HG03342 (cell line): ENCODE measurements at regions not wholly inside any gene's neighbourhood (a gene's known extent, or its start where the extent isn't known, plus 50 kb on each side); places are given as distances from the start of the nearest gene placed in this dataset.

Experiments used
- ATAC-seq: cut with Tn5 transposase; IDR thresholded peaks from one replicate; pipeline ENCODE4 v1.9.1; 2021; ENCODE audit warnings: mild to moderate bottlenecking, moderate library complexity; ENCODE audit not compliant: unreplicated experiment

DNA sequence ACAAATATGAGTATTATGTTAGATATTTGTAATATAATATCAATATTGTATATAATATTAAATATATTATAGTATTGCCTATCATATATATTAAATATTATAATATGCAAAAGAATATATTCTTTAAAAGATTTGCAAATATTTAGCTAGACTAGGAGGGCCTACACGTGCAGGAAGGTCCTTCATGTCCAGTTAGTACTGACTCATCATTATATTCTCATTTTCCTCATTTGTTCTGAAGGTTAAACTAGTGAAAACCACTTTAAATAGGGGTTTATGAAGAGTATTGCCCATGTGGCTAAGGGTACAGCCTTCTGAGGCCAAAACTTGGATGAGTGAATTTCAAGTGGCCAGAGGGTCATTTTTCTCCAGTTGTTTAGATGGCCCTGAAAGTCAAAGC, 293.0 kb upstream of the VRK2 start:
- no peak for ATAC-seq

DNA sequence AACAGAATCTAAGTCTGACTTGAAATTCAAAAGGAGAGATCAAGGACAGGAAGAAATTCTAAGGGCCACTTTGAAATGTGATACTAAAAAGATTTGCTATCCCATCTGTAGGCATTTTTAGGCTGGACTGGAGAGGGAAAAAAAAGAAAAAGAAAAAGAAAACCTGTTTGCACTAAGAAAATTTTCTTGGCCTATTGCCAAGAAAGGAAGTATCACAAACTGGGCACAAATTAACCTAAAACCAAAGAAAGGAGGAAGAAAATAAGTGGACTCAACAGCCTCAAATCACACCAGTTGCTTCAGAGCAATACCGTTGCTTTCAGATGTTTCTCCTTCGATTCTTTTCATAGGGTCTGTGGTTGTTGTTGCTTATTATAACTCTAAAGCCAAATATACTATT, 287.9 kb upstream of the VRK2 start:
- ATAC-seq: no peak

GRCh38 chr2:57759131-57759530, 287.5 kb upstream of the VRK2 start:
- no peak for ATAC-seq

DNA sequence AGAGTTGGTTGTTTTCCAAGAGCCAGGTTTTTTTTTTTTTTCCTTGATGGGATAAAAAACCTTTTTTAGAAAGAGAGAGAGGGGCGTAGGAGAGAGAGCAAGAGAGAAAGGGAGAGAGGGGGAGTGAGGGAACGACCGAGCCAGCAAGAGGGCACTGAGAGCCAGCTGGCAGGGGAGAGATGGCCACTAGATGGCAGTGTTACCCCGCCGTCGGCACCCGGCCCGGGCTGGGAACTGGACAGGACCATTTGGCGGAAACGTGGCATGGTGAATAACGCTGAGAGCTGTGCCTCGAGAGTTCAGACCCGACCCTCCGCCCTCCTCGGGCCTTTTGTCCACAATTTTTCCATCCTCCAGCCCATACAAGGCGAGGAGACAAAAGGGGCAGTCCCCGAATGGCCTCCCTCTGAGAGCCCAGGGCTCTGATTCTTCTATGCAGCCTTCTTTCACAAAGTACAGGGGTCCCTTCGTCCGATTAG, 286.7 kb upstream of the VRK2 start:
- peak; percentile 90 for ATAC-seq

DNA sequence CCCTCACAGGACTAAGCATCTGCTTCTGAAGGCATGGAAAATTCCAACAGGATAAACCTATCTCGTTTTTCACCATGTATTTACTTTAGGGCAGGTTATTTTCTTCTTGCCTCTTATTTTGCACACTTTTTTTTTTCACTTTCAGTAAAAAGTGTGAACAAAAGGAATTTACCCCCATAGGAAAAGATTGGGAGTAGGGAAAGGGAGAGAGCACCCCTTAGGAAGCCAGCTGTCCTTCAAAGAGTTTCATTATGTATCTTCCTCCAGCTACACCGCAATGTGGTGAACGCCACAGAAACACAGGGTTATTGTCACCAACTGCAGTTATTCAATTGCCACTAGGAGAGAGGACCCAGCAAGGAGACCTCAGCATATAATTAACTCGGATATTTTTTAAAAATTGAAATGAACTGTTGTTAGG, 286.2 kb upstream of the VRK2 start:
- peak; percentile 76 for ATAC-seq

- no peak for ATAC-seq
These were observed 269.7 kb upstream of the VRK2 start for GRCh38 chr2:57776916-57777315.

GRCh38 chr2:57782587-57782986, 264.0 kb upstream of the VRK2 start:
- no peak for ATAC-seq

DNA sequence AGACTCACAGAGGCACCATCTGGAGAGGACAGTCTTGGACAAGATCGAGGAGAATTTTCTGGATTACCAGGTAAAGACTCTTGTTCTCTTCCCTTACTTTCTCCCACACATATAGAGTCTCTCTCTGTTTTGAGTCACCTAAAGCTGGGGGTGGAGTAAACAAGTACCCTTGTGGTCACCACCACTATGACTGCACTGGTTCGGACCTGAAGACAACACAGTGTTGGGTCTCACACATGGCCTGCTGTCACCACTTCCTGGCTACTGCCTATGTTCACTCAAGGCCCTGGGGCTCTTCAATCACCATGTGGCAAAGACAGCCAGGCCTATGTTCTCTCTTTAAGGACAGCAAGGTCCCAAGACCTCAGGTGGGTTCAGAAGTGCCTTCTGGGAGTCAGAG, 253.3 kb upstream of the VRK2 start:
- ATAC-seq: no peak

DNA sequence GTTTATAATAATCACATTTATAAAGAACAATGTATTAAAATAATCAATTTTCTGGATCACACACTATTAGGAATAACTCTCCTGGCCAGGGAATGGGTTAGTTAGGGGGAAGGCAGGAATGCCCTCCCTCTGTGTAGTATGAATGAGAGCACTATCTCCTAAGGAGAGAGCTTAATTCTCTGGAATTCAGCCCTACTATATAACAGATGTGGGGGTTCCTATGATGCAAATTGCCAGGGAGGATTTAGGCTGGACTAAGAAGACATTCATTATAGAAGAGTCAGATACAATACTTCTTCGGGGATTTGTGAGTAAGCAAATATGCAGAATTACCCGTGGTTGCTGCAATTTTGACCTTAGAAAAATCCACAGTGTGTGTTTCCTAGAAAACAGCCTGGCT, 250.1 kb upstream of the VRK2 start:
- ATAC-seq: no peak

DNA sequence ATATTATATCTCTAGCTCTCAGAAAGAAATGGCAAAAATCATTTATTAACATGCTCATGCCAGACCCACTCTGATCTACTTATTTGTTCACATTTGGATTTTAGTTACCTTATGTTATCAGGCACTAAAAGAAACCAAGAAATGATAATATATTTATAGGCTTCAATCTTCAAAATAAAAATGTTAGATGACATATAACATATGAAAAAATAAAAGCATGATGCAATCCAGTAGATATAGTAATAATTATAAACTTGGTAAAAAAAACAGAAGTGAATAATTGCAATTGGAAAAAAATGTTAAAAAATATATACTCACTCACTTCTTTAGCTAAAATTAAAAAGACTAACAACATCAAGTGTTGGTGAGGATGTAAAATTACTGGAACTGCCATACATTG, 248.3 kb upstream of the VRK2 start:
- ATAC-seq: no peak

DNA sequence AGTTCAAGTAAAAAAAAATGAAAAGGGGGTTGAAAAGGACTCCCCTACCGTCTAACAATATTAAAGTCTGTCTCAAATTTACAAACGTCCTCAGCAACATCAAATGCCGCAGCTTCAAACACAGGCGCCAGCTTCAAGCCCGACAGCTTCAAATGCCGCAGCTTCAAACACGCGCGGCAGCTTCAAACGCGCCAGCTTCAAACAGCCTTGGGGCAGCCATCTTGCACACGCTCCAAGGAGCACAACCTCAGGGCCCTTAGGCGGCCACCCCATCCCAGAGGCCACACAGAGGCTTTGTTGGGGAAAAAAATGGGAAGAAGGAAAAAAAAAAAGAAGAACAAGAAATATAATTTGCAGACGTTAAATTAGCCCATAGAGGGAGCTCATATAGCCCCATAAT, 244.4 kb upstream of the VRK2 start:
- no peak for ATAC-seq

GRCh38 chr2:57804971-57805370, 241.6 kb upstream of the VRK2 start:
- no peak for ATAC-seq

DNA sequence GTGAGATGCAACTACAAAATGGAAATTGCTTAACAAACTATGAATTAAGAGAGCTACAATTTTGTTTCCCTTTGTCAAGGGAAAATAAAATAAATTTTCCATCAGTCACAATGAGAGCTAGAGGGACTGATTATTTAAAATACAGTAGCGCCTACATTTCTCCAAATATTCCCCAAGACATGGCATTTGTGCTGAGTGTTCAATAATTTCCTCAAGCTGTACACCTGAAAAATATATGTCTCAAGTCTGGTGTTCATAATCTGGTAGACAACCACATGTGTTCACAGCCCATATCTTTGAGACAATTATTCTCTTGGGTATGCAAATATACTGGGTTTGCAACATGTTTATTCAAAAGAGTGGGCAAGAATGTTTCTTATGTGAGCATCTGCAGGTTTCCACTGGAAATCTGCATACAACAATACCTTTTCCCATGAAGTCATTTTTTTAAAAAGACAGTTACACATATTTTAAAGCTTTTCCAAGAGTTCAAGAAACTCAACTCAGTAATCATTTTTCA, 240.1 kb upstream of the VRK2 start:
- peak; percentile 52 for ATAC-seq

DNA sequence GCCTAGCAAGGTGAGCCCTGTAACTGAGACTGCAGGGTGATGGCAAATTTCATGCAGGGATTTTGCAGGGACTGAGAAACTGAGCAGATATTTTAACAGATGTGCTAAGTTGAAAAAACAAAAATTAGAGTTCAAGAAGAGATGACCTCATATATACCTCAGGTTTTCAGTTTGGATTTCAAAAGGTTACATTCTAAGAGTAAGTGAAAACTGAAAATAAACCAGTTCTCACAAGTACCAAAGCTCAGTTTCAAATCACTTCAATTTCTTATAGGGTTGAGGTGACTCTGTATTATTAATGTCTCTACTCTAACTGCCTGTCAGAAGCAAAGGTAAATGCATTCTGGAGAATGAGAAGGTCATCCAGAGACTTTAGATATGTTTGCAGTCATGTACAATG, 237.4 kb upstream of the VRK2 start:
- peak; percentile 82 for ATAC-seq

GRCh38 chr2:57821088-57821487, 225.5 kb upstream of the VRK2 start:
- ATAC-seq: no peak

DNA sequence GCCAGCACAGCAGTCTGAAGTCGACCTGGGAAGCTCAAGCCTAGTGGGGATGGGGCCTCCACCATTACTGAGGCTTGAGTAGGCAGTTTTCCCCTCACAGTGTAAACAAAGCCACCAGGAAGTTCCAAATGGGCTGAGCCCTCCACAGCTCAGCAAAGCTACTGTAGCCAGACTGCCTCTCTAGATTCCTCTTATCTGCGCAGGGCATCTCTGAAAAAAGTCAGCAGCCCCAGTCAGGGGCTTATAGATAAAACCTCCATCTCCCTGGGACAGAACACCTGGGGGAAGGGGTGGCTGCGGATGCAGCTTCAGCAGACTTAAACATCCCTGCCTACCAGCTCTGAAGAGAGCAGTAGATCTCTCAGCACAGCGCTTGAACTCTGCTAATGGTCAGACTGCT, 218.4 kb upstream of the VRK2 start:
- no peak for ATAC-seq

- no peak for ATAC-seq
These were observed 211.9 kb upstream of the VRK2 start for GRCh38 chr2:57834666-57835065.

GRCh38 chr2:57842531-57842930, 204.1 kb upstream of the VRK2 start:
- no peak for ATAC-seq

DNA sequence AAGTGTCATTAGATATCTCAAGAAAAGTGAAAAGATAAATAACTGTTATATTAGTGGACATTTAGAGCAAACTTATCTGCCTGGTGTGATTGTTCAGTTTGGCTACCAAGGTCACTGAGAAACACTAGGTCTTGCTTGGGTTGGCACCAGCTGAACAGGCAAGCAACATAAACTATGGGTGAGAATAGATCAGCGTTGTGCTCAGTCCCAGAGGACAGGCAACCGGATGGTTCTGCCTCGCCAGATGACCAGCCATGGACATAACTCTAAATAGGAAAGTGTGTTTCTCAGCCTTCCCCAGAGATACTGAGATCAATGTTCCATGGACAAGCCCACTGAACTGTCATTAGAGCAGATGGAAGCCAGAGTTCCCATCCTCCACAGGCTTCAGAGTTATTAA, 203.4 kb upstream of the VRK2 start:
- ATAC-seq: no peak

GRCh38 chr2:57848723-57849122, 197.9 kb upstream of the VRK2 start:
- ATAC-seq: no peak

DNA sequence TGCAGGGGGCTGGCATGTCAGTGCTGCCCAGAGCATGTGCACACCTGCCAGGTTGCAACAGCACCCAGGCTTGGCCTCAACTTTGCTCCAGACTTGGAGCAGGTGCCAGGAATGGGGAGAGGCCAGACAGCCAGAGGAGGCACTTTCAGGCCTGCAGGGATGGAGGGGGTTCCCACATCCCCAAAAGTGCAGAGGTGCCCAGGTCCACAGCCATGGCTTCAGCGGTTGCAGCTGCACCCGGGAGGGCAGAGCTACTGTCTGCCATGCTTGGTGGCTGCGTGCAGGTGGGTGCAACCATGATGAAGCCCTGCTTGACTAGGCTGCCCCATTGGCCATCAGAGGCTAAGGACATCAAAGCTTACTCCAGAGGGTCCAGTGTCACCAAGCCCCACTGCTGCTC, 196.8 kb upstream of the VRK2 start:
- ATAC-seq: no peak

DNA sequence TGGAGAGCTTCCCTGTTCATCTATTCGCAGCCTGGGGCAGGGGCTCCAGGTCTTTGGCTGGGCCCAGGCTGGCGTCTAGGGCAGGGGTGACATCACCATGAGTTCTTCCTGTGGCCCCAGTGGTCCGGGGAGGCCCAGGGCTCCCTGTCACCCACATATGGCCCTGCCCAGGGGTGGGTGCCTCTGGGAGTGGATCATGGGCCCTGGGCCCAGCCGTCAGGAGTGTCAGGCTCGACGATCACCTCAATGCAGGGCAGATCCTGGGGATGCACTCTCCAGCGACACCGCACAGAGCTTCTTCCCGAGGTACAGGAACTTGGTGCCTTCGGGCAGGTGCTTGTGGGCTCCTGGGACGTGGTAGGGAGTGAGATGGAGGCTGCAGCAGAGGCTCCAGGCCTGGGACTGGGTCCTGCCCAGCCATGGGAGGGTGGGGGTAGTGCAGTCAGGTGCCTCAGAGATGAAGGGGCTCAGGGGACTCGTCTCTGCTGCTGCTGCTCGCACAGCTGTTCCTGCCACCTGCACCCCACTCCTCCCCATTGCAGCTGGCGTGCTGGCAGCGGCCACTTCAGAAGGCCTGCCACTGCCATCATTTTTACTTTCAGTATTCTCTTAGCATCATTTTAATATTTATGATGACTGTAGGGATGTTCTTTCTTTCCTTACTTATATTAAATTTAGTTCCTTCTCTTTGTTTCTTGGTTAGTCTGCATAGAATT, 196.0 kb upstream of the VRK2 start:
- no peak for ATAC-seq

DNA sequence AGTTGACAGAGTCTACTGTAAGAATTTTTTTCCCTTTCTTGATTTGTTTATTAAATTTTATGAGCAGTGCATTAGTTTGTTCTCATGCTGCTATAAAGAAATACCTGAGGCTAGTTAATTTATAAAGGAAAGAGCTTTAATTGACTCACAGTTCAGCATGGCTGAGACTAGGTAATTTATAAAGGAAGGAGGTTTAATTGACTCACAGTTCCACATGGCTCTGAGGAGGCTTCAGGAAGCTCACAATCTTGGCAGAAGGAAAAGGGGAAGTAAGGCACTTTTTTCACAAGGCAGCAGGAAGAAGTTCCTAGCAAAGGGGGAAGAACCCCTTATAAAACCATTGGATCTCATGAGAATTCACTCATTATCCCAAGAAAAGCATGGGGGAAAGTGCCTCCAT, 191.4 kb upstream of the VRK2 start:
- ATAC-seq: no peak
